Calu3 (cell line): ENCODE measurements at regions not wholly inside any gene's neighbourhood (a gene's known extent, or its start where the extent isn't known, plus 50 kb on each side); places are given as distances from the start of the nearest gene placed in this dataset.

Experiments
- BruUV-seq: library from RNA; stranded (reverse); fragments of 400-500 nt; replicated peaks from 2 replicates; lab custom pipeline; 2021; lab: Mats Ljungman, UMichigan
- CTCF ChIA-PET: fragments of 300-600 bp; sonication (Branson Sonifier 250); formaldehyde crosslinking; loops from one replicate; lab custom pipeline; 2022; ENCODE audit warnings: antibody characterized with exemption; lab: Charles Lee
- DNase-seq: peaks from one replicate; pipeline ENCODE4 v3.0.0; 2022
- H3K27ac Mint-ChIP-seq: one replicate; pipeline ENCODE4 v1.8.0; 2022; ENCODE audit warnings: mixed read lengths; ENCODE audit not compliant: unreplicated experiment
- H3K27me3 Mint-ChIP-seq: one replicate; pipeline ENCODE4 v1.8.0; 2022; ENCODE audit warnings: mixed read lengths; ENCODE audit not compliant: unreplicated experiment
- H3K36me3 Mint-ChIP-seq: one replicate; pipeline ENCODE4 v1.8.0; 2022; ENCODE audit warnings: mild to moderate bottlenecking, moderate library complexity, mixed read lengths; ENCODE audit not compliant: insufficient read depth, unreplicated experiment
- H3K4me1 Mint-ChIP-seq: one replicate; pipeline ENCODE4 v1.8.0; 2022; ENCODE audit warnings: mild to moderate bottlenecking, low read depth, mixed read lengths; ENCODE audit not compliant: unreplicated experiment
- H3K4me3 Mint-ChIP-seq: one replicate; pipeline ENCODE4 v1.8.0; 2022; ENCODE audit warnings: mild to moderate bottlenecking, low read depth, moderate library complexity, mixed read lengths; ENCODE audit not compliant: unreplicated experiment
- H3K9me3 Mint-ChIP-seq: one replicate; pipeline ENCODE4 v1.8.0; 2022; ENCODE audit warnings: low read depth, mixed read lengths; ENCODE audit not compliant: unreplicated experiment
- intact Hi-C: fragments of 100-400 bp; cut with micrococcal nuclease; formaldehyde crosslinking; loops from one replicate; pipeline ENCODE4 v1.10.0; 2022; ENCODE audit not compliant: unreplicated experiment
- TF ChIP-seq, protein P1 (sequence below): fragments of 200-600 bp; IDR thresholded peaks from one replicate; pipeline ENCODE4 v1.8.0; 2022; ENCODE audit warnings: antibody characterized with exemption; ENCODE audit not compliant: unreplicated experiment

DNA sequence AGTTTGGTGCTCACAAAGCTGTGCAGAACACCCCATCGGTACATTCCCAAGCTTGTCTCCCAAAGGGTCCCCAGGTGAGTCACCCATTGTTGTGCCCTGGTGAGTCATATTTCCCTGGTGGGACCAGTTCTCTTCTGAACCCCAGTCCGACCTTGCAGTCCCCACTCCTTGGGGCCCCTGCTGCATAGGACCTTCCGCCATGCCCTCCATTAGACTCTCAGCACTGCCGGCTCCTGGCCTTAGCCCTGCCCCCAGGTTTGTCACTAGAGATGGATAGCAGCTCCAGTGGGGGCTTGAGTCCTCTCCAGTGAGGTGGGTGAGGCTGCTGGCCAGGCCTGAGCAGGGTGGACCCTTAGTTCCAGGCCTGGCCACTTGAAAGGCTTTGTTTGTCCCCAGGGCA is 80.5 kb upstream of the MKI67 start:
- CTCF ChIA-PET = no interaction called here

DNA sequence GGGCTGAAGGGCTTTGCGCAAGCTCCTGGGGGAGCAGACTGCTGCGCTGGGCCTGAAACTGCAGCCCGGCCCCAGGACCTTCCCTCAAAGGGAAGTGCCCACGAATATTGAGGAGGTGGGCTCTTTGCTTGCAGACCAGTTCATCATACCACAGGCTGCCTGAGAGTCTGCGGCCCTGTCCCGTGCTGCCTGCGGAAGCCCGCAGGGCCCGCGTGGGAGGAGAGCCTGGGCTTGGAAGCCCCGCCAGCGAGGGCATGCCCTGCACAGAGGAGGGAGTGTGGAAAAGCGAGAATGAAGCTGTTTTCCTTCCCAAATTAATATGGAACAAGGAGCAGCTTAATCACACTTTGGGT is 83.6 kb upstream of the MKI67 start:
- H3K27me3 Mint-ChIP-seq = peaks cover 64% of the 10 kb centered on the region
- H3K4me3 Mint-ChIP-seq = no peak overlapping the region
- intact Hi-C loops = no loop called here
- no peak for DNase-seq
- TF ChIP-seq, protein P1, sequence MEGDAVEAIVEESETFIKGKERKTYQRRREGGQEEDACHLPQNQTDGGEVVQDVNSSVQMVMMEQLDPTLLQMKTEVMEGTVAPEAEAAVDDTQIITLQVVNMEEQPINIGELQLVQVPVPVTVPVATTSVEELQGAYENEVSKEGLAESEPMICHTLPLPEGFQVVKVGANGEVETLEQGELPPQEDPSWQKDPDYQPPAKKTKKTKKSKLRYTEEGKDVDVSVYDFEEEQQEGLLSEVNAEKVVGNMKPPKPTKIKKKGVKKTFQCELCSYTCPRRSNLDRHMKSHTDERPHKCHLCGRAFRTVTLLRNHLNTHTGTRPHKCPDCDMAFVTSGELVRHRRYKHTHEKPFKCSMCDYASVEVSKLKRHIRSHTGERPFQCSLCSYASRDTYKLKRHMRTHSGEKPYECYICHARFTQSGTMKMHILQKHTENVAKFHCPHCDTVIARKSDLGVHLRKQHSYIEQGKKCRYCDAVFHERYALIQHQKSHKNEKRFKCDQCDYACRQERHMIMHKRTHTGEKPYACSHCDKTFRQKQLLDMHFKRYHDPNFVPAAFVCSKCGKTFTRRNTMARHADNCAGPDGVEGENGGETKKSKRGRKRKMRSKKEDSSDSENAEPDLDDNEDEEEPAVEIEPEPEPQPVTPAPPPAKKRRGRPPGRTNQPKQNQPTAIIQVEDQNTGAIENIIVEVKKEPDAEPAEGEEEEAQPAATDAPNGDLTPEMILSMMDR = no peak
- H3K4me1 Mint-ChIP-seq = no peaks in the 10 kb centered on the region
- H3K27ac Mint-ChIP-seq = no peak overlapping the region
- H3K36me3 Mint-ChIP-seq = no peaks in the 10 kb centered on the region
- CTCF ChIA-PET = interaction anchor here (0.7 kb wide), 1 partner anchor 197 kb away, joined by 5 read pairs; no protein-coding TSS in a partner anchor
- no TSS peak for BruUV-seq
- H3K9me3 Mint-ChIP-seq = no peaks in the 10 kb centered on the region

More for the DNA sequence above, 80.5 kb upstream of the MKI67 start:
- no peak for DNase-seq
- Mint-ChIP-seq H3K36me3 (no peaks in the 10 kb centered on the region), H3K27ac (no peak overlapping the region), H3K9me3 (no peaks in the 10 kb centered on the region), H3K27me3 (peaks cover 37% of the 10 kb centered on the region), H3K4me1 (no peaks in the 10 kb centered on the region), H3K4me3 (no peak overlapping the region)
- TF ChIP-seq, protein P1 = no peak
- no TSS peak for BruUV-seq
- intact Hi-C loops = no loop called here

DNA sequence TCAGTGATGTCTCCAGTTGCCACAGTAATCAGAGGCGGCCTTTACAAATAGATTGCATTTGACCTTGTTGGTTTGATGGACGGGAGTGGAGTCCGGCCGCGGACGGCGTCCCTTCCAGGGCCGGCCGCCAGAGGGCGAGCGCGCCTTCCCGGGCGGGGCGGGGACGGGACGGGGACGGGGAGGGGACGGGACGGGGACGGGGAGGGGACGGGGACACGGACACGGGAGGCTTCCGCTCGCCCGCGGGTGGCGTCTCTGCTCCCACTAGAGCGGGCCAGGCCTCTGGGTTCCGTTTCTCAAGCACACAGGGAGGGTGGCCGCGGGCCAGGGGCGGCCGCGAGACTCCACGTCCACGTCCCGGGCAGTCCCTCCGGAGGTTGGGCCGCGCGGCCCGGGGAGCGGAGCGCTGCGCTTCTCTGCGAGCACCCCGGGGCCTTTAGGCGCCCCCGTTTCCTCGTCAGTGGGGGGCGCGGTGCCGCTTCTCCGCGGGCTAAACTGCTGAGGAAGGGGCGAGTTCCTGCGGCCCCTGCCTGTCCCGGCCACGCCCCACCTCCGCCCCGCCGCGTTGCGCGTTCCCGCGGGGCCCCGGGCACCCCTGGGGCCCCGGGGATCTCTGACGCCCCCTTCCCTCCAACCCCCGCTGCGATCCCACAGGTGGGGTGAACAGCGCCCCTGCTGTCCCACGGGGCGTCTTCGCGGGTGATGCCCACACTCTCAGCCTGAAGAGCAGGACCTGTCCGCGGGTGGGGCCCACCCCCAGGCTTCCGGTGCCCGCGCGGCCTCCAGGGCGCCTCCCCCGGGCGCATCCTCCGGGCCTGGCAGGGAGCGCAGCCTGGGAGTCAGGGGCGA is 84.2 kb upstream of the MKI67 start:
- DNase-seq = peak; percentile 75
- Mint-ChIP-seq H3K27me3 (peaks cover 70% of the 10 kb centered on the region), H3K4me3 (no peak overlapping the region), H3K4me1 (no peaks in the 10 kb centered on the region), H3K27ac (no peak overlapping the region), H3K9me3 (no peaks in the 10 kb centered on the region), H3K36me3 (no peaks in the 10 kb centered on the region)
- intact Hi-C loops = no loop called here
- TF ChIP-seq, protein P1 = peak; percentile 59
- no TSS peak for BruUV-seq
- CTCF ChIA-PET = interaction anchor here (0.7 kb wide), 1 partner anchor 198 kb away, joined by 5 read pairs; no protein-coding TSS in a partner anchor

DNA sequence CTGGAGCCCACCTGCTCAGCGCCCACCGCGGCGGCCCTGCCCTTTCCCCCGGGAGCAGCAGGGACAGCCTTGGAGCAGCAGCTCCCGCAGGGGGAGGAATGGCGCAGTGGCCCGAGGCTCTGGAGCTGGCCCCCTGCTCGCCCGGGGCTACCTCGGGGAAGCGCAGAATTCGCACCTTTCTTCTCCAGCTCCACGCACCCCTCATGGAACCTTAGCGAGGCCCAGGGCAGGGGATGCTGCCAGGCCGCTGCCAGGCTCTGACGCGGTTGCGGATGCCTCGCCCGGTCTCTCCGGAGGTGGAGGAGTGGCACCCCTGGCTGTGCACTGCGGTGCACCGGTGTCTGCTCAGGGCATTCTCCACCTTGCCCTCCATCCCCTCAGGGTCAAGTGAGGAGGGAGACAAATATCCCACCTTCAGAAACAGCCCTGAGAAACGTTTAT is 84.9 kb upstream of the MKI67 start:
- CTCF ChIA-PET = no interaction called here
- intact Hi-C loops = no loop called here
- TF ChIP-seq, protein P1 = no peak
- Mint-ChIP-seq H3K36me3 (no peaks in the 10 kb centered on the region), H3K4me1 (no peaks in the 10 kb centered on the region), H3K27me3 (peaks cover 70% of the 10 kb centered on the region), H3K27ac (no peak overlapping the region), H3K9me3 (no peaks in the 10 kb centered on the region), H3K4me3 (no peak overlapping the region)
- DNase-seq = no peak
- no TSS peak for BruUV-seq
